Erythroblast (primary cell): ENCODE measurements at regions not wholly inside any gene's neighbourhood (a gene's known extent, or its start where the extent isn't known, plus 50 kb on each side); places are given as distances from the start of the nearest gene placed in this dataset.

Experiments used
- GATA1 ChIP-seq: IDR thresholded peaks from 2 replicates; pipeline ENCODE4 v1.6.1; 2011; ENCODE audit warnings: low read depth, mild to moderate bottlenecking, control low read depth, low read length, moderate library complexity
- POLR2A ChIP-seq: IDR thresholded peaks from 2 replicates; pipeline ENCODE4 v1.6.1; 2011; ENCODE audit warnings: mild to moderate bottlenecking, low read length

- TF ChIP-seq POLR2A (no peak), GATA1 (no peak)
Observed at GRCh38 chr12:113586461-113586860, 114.8 kb upstream of the LHX5 start.
